GM12874 (cell line): ENCODE measurements at regions not wholly inside any gene's neighbourhood (a gene's known extent, or its start where the extent isn't known, plus 50 kb on each side); places are given as distances from the start of the nearest gene placed in this dataset.

Source experiments
- CTCF ChIP-seq: IDR thresholded peaks from 2 replicates; pipeline ENCODE4 v1.5.1; 2011; ENCODE audit warnings: low read depth, mild to moderate bottlenecking, control low read depth, low read length, moderate library complexity; ENCODE audit not compliant: insufficient read depth

GRCh38 chr3:9301091-9301490, 51.6 kb upstream of the SRGAP3 start:
- no peak for TF ChIP-seq CTCF

DNA sequence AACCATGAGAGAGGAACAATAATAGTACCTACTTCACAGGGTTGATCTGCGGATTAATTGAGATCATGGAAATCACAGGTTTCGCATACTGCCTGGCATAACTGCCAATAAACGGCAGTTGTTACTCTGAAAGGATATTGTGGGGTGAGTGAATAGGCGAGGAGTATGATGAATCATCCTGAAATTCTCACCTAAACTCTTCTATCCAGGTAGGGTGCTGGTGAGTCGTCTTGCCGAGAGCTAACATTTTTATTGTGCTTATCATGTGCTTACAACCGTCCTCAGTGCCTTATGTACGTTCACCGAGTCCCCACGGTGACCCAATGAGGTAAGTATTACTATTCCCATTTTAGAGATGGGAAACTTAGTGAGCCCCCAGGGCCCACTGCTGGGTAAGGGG, 52.4 kb upstream of the SRGAP3 start:
- no peak for TF ChIP-seq CTCF

GRCh38 chr3:9302425-9303181, 53.2 kb upstream of the SRGAP3 start:
- TF ChIP-seq CTCF: peak; percentile 84

DNA sequence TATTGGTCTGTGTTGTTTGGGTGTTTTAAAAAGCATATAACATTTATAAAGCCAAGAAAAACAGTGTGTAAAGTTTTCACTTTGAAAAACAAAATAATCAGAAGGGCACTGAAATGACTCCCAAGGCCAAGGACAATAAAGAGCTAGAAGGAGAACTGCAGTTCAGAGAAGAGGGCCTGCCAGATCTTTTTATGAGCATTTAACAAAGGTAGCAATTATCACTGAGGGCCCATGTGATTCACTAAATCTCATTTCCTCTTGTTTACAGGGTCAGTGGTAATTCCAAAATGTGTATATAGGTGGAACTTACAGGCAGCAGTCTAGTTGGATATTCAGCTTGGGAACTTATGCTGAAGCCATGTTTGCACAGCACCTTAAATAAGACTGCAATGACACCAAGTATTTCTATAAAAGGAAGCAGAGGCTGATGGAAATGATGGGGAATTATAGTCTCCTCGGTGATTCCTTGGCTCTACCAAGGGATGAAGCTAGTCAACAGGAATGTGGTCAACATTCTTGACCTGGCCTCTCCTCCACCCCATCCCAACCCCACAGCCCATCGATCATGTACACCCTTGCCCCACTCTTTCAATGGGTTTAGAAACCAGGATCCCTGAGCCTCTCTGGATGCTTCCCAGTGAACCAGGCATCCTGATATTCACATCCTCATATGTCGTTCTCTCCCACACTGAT, 54.4 kb upstream of the THUMPD3 start:
- TF ChIP-seq CTCF: no peak

DNA sequence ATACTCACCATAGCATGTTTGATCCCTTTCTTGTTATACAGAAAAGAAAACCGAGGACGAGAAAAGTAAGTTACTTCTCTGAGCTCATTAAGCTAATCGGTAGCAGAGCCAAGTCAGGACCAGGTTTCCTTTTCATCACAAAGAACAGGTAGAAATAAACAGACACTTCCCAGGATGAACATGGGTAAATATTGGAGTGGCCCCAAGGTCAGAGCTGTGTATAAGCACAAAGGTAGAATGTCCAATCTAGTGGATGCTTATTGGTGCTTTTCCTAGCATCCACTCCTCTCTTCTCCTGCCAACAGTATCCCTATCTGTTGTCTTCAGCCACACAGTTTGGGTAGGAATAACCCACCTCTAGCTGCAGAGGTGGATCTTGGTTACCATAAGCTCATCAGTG, 52.8 kb upstream of the THUMPD3 start:
- no peak for TF ChIP-seq CTCF

- TF ChIP-seq CTCF: no peak
Measured at GRCh38 chr3:9311228-9311627, 51.6 kb upstream of the THUMPD3 start.
